ENCODE measurements at regions not wholly inside any gene's neighbourhood (a gene's known extent, or its start where the extent isn't known, plus 50 kb on each side); places are given as distances from the start of the nearest gene placed in this dataset.

DNA sequence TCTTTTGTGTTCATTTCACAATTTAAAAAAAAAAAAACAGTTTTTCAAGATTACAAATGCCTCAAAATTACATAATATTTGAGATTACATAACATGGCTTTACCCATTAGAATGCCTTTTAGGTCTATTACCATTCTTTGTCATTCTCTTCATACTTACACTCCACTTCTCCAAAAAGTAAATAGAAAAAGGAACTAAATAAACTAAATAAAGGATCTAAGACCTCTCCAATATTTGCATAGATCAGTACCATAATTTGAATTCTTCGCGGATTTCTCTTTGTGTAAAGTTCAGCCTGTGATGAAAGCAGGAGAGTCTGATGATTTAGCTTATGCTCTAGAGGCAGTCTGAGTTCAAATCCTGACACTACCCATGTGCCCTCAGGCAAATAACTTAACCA is 56.4 kb upstream of the C1GALT1 start:
- Histone ChIP-seq H3K79me2 (ENCODE audit: control insufficient read depth, insufficient read depth, low read length) (no peaks in the 10 kb centered on the region), H3K4me3 (ENCODE audit: control insufficient read depth in 2 of 3, extremely low read depth in 1 of 3, insufficient read depth in 2 of 3, low read depth in 1 of 3, low read length in 3 of 3) (no peak overlapping the region), H2AFZ (ENCODE audit: control insufficient read depth, low read length) (no peak overlapping the region), H3K27me3 (ENCODE audit: control insufficient read depth, extremely low read depth, insufficient read depth, low read length) (no peaks in the 10 kb centered on the region), H3K9me3 (ENCODE audit: control insufficient read depth, low read depth, low read length) (no peaks in the 10 kb centered on the region), H3K4me2 (ENCODE audit: control insufficient read depth, extremely low read depth, insufficient read depth, low read depth, low read length) (no peak overlapping the region), H3K9ac (ENCODE audit: control insufficient read depth, extremely low read depth, insufficient read depth, low read length) (no peak overlapping the region), H3K27ac (ENCODE audit: control insufficient read depth, insufficient read depth, low read length) (no peak overlapping the region), H3K9me1 (ENCODE audit: control insufficient read depth, extremely low read depth, insufficient read depth, low read length) (no peaks in the 10 kb centered on the region), H4K20me1 (ENCODE audit: control insufficient read depth, extremely low read depth, insufficient read depth, low read length) (no peaks in the 10 kb centered on the region), H3K36me3 (ENCODE audit: control insufficient read depth in 2 of 2, extremely low read depth in 1 of 2, insufficient read depth in 2 of 2, low read length in 2 of 2) (no peaks in the 10 kb centered on the region), H3K4me1 (ENCODE audit: control insufficient read depth, extremely low read depth, insufficient read depth, low read length) (peaks cover 10% of the 10 kb centered on the region)
- no peak for DNase-seq (ENCODE audit: low read depth, low spot score)
- FAIRE-seq = no peak
- dilution Hi-C loops (cut with MboI; ENCODE audit: extremely low pct_ligation_motif_present, low sequenced_read_pairs) = no loop called here
- TF ChIP-seq, protein P1, sequence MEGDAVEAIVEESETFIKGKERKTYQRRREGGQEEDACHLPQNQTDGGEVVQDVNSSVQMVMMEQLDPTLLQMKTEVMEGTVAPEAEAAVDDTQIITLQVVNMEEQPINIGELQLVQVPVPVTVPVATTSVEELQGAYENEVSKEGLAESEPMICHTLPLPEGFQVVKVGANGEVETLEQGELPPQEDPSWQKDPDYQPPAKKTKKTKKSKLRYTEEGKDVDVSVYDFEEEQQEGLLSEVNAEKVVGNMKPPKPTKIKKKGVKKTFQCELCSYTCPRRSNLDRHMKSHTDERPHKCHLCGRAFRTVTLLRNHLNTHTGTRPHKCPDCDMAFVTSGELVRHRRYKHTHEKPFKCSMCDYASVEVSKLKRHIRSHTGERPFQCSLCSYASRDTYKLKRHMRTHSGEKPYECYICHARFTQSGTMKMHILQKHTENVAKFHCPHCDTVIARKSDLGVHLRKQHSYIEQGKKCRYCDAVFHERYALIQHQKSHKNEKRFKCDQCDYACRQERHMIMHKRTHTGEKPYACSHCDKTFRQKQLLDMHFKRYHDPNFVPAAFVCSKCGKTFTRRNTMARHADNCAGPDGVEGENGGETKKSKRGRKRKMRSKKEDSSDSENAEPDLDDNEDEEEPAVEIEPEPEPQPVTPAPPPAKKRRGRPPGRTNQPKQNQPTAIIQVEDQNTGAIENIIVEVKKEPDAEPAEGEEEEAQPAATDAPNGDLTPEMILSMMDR (optimal IDR thresholded peaks at IDR 0.05 in 1 of 3, IDR thresholded peaks at IDR 0.05 in 1 of 3, conservative IDR thresholded peaks at IDR 0.05 in 1 of 3; ENCODE audit: extremely low read depth in 1 of 3, insufficient read depth in 2 of 3, low read length in 3 of 3) = no peak

- Histone ChIP-seq H3K79me2 (ENCODE audit: control insufficient read depth, insufficient read depth, low read length) (no peaks in the 10 kb centered on the region), H3K4me1 (ENCODE audit: control insufficient read depth, extremely low read depth, insufficient read depth, low read length) (peaks cover 5% of the 10 kb centered on the region), H3K4me2 (ENCODE audit: control insufficient read depth, extremely low read depth, insufficient read depth, low read depth, low read length) (no peak overlapping the region), H3K27me3 (ENCODE audit: control insufficient read depth, extremely low read depth, insufficient read depth, low read length) (no peaks in the 10 kb centered on the region), H3K36me3 (ENCODE audit: control insufficient read depth in 2 of 2, extremely low read depth in 1 of 2, insufficient read depth in 2 of 2, low read length in 2 of 2) (no peaks in the 10 kb centered on the region), H3K9me1 (ENCODE audit: control insufficient read depth, extremely low read depth, insufficient read depth, low read length) (no peaks in the 10 kb centered on the region), H4K20me1 (ENCODE audit: control insufficient read depth, extremely low read depth, insufficient read depth, low read length) (no peaks in the 10 kb centered on the region), H3K27ac (ENCODE audit: control insufficient read depth, insufficient read depth, low read length) (no peak overlapping the region), H3K9me3 (ENCODE audit: control insufficient read depth, low read depth, low read length) (no peaks in the 10 kb centered on the region), H3K9ac (ENCODE audit: control insufficient read depth, extremely low read depth, insufficient read depth, low read length) (no peak overlapping the region), H2AFZ (ENCODE audit: control insufficient read depth, low read length) (no peak overlapping the region), H3K4me3 (ENCODE audit: control insufficient read depth in 2 of 3, extremely low read depth in 1 of 3, insufficient read depth in 2 of 3, low read depth in 1 of 3, low read length in 3 of 3) (no peak overlapping the region)
- DNase-seq (ENCODE audit: low read depth, low spot score) = no peak
- TF ChIP-seq, protein P1 (optimal IDR thresholded peaks at IDR 0.05 in 1 of 3, IDR thresholded peaks at IDR 0.05 in 1 of 3, conservative IDR thresholded peaks at IDR 0.05 in 1 of 3; ENCODE audit: extremely low read depth in 1 of 3, insufficient read depth in 2 of 3, low read length in 3 of 3) = no peak
- no peak for TF ChIP-seq EZH2 (IDR thresholded peaks at IDR 0.05; ENCODE audit: low read length)
- dilution Hi-C loops (cut with MboI; ENCODE audit: extremely low pct_ligation_motif_present, low sequenced_read_pairs) = no loop called here
- FAIRE-seq = no peak
These were observed 54.6 kb upstream of the C1GALT1 start for GRCh38 chr7:7127773-7128172.
